HG03066 (cell line): ENCODE measurements at regions not wholly inside any gene's neighbourhood (a gene's known extent, or its start where the extent isn't known, plus 50 kb on each side); places are given as distances from the start of the nearest gene placed in this dataset.
"Not testable (repeated sequence)": the region's sequence is repeated elsewhere in the genome, so short reads cannot be mapped to it uniquely, and the experiment has no call there.

Experiments
- ATAC-seq: cut with Tn5 transposase; IDR thresholded peaks from one replicate; pipeline ENCODE4 v1.9.1; 2021; ENCODE audit warnings: low read depth; ENCODE audit not compliant: unreplicated experiment

DNA sequence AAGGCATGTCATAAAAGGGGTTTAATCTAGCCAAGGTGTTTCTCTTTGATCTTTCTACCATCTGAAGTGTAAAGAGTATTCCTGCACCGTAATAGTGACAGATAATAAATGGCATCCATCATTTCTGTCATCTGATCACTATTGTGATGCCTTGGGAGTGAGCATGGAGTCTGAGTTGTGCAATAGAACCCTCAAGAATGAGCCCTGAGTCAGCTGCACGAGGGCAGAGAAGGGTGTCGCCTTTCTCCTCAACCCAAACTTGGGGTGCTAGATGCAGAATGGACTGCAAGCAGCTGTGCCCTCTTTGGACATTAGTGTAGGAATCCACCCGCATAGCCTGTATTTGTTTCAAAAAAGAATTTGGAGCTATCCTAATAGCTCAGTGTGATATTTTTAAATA, 115.2 kb downstream of the ZNF37A start:
- no peak for ATAC-seq

DNA sequence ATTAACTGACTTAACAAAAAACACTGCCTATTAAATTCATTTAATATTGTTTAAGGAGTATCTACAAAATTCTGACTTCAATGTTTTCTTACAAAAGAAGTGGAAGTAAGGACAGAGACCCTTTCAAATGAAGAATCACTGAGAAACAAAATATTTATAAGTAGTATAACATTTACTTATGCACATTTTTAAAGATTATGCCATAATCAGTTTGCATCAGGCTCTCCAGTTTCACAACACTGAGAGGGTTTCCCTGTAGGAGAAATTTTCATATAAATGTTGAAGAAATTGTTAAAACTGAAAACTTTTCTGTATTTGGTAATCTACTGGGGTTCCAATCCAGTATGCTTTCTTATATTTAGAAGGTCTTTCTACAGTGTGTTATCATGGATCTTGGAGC, 115.6 kb downstream of the ZNF37A start:
- ATAC-seq = not testable (repeated sequence)

DNA sequence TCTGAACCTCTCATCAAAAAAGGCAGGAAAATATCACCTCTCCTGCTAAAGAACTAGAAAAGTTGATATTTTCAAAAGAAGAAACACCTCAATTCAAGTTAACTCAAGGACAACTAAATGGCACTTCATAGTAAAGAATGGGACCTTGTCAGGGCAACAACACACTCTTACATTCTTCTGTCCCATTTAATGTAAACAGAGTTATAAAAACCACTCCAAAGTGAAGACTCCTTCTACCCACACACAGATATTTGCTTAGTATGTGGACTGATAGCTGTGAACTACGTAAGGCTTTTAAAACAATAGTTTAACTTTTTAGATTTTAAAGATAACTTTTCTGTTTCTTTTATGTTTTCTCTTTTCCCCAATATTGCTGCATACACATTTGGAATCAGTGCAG, 118.3 kb downstream of the ZNF37A start:
- ATAC-seq = no peak

DNA sequence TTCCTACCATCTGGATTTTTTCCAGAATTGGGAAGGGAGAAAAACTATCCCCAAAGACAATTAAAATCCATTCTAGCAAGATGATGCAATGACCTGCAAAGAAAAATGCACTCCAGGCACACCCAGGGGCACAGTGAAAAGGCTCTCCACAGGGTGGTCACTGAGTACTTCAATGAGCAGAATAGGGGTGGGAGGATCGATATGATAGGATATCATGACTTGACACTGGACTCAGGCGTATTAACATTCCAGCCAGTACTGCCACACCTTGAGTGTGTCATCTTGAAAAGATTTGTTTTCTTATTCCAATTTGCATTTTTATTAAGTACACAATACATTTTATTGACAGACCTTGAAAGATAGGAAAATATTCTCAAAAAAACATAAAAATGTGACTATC, 132.2 kb downstream of the ZNF37A start:
- no peak for ATAC-seq

DNA sequence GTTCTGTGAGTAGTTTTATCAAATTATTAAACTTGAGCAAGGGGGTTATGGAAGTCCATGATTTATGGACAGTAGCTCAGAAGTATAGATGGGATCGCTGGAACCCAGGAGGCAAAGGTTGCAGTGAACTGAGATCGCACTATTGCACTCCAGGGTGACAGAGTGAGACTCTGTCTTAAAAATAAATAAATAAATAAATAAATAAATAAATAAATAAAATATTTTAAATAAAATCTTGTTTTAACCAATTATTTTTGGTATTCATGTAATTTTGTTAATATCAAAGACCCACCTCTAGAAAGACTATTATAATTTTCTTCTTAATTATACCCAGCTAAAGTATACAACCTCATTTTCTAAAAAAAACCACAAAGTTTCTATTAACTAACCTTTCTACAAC, 134.3 kb downstream of the ZNF37A start:
- ATAC-seq = no peak

DNA sequence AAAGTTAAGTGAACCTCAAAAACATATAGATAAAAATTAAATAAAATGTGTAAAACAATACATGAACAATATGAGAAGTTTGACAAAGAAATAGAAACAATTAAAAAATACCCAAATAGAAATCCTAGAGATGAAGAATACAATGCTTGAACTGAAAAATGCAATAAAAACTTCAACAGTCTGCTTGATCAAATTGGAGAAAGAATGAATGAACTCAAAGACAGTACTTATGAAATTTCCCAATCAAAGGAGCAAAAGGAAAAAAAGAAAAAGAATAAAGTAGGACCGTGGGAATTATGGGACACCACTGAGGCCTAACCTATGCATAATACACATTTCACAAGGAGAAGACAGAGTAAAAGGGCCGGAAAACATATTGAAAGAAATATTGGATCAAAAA, 144.3 kb downstream of the ZNF37A start:
- not testable (repeated sequence) for ATAC-seq

DNA sequence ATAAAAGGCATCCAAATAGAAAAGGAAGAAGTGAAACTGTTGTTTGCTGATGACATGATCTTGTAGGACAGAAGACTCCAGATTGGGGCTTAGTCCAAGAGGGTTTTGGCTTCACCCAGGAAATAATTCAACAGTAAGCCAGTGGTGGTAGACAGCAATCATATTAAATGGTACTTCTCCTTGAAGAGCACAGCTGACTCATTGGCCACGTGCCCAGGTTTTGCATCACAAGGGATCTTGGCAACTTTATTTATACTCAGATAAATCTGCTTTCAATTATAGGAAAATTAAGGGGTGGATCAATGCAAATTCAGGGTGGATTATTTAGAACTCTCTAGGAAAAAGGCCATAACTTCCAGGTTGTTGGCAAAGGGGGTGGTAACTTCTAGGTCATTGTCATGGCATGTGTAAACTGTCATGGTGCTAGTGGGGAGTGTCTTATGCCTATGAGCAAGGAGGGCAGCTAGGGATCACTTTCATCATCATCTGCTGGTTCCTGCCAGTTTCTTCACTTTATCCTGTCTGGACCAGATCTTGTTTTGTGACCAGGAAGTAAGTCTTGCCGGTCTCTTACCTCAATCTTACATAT, 148.0 kb downstream of the ZNF37A start:
- not testable (repeated sequence) for ATAC-seq

DNA sequence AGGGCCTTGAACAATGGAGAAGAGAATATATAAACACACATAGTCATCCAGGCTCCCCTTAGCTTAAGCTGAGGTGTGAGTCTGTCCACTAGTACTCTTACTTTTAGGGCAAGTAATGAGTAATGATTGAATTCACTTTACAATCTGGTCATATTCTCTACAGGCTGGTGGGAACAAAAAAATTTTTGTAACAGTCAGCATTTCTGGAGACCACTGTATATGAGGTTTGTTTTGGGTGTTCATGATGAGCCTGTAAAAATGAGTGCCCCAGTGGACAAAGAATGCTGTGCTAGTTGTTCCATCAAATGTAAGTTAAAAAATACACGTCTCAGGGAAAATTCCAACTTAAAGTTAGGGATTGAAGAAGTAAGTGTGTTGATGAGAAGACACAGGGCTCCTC, 154.0 kb downstream of the ZNF37A start:
- not testable (repeated sequence) for ATAC-seq

DNA sequence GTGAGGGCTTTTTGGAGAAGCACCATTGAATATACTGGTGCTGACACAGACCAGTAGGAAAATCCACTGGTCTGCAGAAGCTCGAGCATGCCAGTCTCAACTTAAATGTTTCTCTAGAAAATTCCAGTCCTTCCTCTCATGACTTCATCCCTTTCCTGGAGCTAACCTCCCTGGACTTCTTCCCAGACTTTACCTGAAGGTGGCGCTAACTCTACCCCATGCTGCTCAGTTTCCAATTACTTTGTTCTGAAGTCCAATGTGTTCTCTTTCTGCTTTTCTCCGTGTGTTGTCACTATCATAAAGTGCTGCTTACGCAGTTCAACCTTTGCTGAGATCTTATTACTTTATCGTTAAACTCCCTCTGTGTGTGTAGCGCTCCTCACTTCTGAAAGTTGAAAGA, 158.4 kb downstream of the ZNF37A start:
- ATAC-seq = not testable (repeated sequence)

DNA sequence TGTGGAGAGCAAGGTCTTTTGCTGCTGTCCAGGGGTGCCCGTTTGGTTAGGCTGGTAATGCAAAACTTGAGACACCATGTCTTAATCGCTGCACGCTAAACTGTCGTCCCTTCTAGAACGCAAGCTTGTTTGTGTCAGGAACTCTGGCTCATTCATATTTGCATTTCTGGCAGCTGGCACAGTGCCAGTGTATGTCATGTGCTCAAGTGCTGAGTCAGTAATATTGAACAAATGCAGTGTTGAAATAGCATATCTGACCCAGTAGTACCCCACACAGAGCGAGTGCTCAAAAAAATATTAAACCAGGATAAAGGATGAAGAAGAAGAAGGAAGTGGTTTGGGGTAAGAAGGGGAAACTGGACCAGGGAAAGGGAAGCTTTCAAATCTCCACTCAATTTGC, 173.4 kb downstream of the ZNF37A start:
- not testable (repeated sequence) for ATAC-seq

DNA sequence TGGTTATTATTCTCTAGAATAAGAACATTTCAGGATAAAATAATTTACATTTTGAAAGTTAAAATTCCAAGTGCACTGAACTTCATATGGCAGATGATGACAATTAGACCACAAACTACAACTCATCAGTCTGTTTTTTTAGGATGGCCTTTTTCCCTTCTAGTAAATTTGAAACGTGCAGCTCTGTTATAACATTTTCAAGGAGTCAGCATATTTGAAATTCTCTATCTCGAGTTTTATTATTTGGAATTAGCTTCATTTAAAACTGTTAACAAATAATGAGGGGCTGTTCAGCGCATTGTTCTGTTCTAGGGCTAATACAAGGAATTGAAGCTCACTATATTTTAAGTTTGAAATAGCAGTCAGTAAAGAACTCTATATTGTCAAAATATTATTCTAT, 176.9 kb downstream of the ZNF37A start:
- not testable (repeated sequence) for ATAC-seq

DNA sequence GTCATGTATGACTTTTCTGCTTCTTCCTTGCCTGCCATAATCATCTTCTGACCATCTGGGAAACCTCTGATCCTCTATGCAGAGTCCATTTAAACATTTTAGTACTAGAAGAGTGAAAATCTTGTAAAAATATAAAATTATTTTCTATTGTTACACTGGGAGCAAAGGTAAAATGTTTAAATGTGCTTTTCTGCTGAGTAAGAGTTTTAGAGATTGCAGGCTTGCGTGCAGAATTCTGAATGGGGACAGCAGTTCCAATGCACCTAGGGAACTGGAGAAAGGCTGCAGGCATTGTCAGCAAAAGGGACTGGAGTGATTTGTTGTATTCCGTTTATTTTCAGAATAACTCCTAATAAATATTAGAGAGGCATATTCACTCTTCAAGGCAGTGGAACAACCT, 180.7 kb downstream of the ZNF37A start:
- not testable (repeated sequence) for ATAC-seq

DNA sequence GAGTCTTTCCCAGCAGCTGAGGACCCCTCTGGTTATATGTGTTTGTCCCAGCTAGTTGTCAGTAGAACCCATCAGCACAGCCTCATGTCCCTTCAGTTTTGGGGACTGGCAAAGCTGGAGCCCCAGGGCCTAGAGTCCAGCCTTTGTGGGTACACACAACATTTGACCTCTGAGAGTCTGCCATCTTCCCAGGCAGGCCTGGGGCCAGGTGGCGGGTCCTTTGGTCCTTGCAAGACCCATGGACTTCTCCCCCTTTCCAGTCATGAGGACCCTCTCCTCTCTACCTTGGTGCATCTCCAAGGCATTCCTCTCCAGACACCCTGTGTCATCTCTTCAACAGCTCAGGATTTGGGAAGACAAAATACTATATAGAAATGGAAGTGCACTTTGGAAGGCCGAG, 198.4 kb downstream of the ZNF37A start:
- not testable (repeated sequence) for ATAC-seq

DNA sequence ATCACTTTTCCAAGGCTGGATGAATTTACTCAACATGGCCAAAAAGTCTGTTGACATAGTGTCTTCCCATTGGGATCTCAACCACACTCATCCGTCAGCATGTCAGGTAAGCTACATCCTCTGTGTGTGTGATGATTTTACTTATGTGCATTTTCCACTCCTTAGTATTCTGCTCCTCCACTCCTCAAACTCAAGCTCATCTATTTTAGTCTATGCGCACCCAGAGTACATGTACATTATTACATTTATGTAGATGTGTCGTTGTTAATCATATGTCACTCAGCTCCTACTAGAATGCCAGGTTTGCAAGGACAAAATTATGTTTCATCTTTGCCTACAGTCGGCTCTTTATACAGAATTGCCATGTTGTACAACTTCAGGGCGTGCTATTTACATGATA, 216.0 kb downstream of the ZNF37A start:
- ATAC-seq = not testable (repeated sequence)

DNA sequence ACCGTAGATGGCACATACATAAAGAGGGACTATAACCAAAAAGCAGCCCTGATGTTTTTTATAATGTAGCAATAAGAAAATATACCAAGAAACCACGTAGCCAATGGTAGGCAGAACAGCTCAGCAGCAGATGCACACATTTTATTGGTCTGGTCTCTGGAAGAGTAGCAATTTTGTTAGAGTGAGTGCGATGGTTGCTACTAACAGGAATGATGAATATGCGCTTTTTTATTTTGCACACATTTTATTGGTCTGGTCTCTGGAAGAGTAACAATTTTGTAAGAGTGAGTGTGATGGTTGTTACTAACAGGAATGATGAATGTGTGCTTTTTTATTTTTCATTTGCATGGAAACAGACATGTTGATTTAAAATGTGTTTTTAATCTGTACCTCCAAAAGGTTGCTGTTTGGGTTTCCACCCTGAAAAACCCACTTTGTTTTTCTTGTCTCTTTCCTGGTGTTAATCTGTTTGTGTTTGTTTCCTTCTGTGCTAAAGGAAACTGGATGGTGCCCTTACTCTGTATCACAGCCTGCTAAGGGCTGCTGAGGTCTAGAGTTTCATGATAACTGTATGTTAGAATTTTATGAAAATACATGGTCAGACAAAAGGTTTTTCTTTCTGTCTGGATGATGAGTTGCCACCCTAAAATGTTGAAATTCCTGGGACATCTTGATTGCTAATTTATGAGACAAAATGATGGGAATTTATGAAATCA, 221.1 kb downstream of the ZNF37A start:
- ATAC-seq = not testable (repeated sequence)

DNA sequence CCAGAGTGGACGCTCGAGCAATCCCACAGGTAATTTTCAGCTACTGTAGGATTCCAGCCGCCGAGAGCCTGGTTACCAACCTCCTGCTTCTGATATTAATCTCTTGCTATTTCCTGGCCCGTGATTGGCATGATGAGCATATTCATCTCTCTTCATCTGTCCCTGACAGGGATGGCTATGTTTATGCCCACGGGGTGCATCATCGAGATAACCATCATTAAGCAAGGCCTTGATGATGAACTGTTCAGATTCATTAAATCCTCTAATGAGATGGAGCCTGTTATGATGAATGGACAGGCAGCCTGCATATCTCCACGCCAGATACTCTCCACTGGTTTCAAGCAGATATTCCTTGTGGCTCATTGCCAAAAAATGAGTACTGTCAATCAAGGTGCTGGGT, 227.3 kb downstream of the ZNF37A start:
- not testable (repeated sequence) for ATAC-seq

DNA sequence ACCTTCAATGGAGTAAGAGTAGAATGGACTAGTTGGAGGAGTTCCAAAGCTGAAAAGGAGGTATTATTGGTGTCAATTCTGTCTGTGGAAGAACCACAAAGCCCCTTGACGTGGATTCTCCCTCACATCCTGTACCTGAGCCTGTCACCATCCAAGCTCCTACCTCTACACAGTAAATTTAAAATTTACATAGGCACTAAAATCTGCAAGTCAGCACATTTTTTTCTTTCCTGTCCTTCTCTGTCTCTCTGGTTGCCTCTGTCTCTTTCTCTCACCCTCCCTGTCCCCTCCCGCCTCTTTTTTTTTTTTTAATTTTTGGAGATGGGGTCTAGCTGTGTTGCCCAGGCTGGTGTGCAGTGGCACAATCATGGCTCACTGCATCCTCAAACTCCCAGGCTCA, 236.2 kb downstream of the ZNF37A start:
- not testable (repeated sequence) for ATAC-seq

DNA sequence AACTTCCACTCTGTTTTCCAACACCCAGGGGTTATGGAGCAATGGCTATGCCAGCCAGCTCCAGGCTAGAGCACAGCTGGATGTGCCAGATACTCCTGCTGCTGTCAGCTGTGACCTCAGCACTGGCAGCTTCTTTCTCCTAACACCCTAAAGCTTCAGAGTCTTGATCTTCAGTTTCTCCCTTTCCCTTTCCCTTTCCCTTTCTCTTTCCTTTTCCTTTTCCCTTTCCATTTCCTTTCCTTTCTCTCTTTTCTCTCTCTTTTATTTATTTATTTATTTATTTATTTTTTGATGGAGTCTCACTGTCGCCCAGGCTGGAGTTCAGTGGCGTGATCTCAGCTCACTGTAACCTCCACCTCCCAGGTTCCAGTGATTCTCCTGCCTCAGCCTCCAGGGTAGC, 237.0 kb downstream of the ZNF37A start:
- ATAC-seq = not testable (repeated sequence)

DNA sequence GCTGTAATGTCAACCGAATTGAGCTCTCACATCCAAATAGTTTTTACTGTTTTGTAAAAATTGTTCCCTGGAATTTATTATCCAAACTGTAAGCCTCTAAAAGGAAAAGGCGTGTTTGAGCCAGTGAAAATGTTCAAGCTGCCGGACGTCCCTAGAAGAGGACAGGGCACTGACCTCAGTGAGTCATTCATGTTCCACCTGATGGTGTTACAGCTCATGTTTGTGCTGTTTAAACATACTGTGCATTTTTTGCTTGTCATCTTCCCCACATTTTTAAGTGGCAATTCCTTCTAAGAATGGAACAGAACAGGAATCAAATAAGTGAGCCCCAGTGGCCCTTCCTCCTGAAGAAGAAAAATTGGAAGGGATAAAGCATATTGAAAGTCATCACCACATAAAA, 239.6 kb downstream of the ZNF37A start:
- not testable (repeated sequence) for ATAC-seq

DNA sequence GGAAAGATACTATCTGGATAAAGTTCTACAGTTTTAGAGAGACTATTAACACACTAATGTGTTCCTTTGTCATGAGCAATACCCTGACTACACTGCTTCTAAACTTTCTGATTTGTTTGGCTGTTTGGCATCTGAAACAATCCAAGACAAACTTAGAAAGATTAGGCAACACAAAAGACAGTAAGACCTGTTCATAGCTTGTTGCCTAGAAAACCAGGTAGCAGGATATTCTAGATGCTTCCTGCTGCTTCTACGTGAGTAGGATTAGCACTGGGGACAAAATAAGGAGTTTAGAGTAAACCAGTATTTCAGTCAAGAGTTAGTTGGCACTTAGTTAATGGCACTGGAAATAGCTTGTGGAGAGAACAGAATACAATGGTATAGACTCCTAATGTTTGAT, 256.5 kb downstream of the ZNF37A start:
- not testable (repeated sequence) for ATAC-seq

DNA sequence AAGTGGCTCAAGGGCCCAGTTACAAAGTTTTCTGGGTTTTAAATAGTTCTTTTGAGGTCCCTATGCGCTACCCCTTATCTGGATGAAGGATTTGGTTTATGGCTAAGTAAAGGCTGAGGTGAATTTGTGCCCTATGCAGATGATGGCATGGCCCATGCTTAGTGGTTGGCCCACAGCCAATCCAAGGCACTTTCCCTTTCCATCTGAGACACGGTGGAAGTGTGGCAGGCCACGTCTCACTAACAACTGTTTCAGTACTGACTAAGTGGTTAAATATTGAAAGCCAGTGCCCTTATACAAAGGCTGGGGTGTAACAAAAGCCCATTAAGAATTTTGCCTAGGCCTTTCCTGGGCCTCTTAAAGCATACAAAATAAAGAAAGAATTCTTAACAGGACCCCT, 260.3 kb downstream of the ZNF37A start:
- not testable (repeated sequence) for ATAC-seq

DNA sequence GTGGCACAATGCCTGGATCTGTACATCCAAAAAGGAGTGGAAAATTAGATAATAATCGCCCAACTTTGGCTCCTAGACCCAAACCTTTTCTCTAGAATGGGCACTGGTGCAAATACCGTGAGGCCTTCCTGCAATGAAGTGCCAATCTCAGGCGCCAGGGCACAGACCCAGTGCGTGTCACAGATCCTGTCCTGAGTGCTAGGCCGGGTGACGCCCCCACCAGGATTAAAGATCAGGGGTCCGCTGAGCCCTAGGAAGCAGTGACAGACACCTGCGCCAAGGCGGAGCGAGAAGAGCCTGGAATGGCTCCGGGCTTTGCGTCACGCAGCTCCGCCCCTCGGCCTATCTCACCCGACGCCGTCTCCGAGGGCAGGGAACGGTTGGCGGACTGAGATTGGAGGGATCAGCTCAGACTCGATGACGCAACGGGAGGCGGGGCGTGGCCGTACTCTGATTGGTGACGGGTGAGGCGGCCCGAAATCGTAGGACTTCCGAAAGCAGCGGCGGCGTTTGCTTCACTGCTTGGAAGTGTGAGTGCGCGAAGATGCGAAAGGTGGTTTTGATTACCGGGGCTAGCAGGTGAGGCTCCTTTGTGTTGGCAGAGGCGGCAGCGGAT, 261.9 kb downstream of the ZNF37A start:
- peak; percentile 99 for ATAC-seq
